Ishikawa (cell line): ENCODE measurements at regions not wholly inside any gene's neighbourhood (a gene's known extent, or its start where the extent isn't known, plus 50 kb on each side); places are given as distances from the start of the nearest gene placed in this dataset.

Experiments used
- CEBPB ChIP-seq: IDR thresholded peaks from 2 replicates; pipeline ENCODE4 v1.6.1; 2012
- CREB1 ChIP-seq: IDR thresholded peaks from 2 replicates; pipeline ENCODE4 v1.6.1; 2012; ENCODE audit warnings: low read depth
- EGR1 ChIP-seq: IDR thresholded peaks from 2 replicates; pipeline ENCODE4 v1.6.1; 2012
- EP300 ChIP-seq: IDR thresholded peaks from 2 replicates; pipeline ENCODE4 v1.6.1; 2012; ENCODE audit warnings: borderline replicate concordance
- FOXM1 ChIP-seq: IDR thresholded peaks from 2 replicates; pipeline ENCODE4 v1.6.1; 2012; ENCODE audit warnings: low read depth, borderline replicate concordance
- NFIC ChIP-seq: IDR thresholded peaks from 2 replicates; pipeline ENCODE4 v1.6.1; 2012
- RAD21 ChIP-seq: IDR thresholded peaks from 2 replicates; pipeline ENCODE4 v1.6.1; 2012; ENCODE audit warnings: low read depth
- TAF1 ChIP-seq: IDR thresholded peaks from 2 replicates; pipeline ENCODE4 v1.6.1; 2012; ENCODE audit warnings: low read depth, mild to moderate bottlenecking
- TCF12 ChIP-seq: IDR thresholded peaks from 2 replicates; pipeline ENCODE4 v1.6.1; 2012; ENCODE audit warnings: low read depth
- TEAD4 ChIP-seq: IDR thresholded peaks from 2 replicates; pipeline ENCODE4 v1.6.1; 2012
- YY1 ChIP-seq: IDR thresholded peaks from 2 replicates; pipeline ENCODE4 v1.6.1; 2012; ENCODE audit warnings: low read depth
- ZBTB7A ChIP-seq: IDR thresholded peaks from 2 replicates; pipeline ENCODE4 v1.6.1; 2012; ENCODE audit warnings: low read depth
- TF ChIP-seq, protein P1 (sequence below): IDR thresholded peaks from 2 replicates; pipeline ENCODE4 v1.6.1; 2012; ENCODE audit warnings: low read depth, mild to moderate bottlenecking
- TF ChIP-seq, protein P2 (sequence below): IDR thresholded peaks from 2 replicates; pipeline ENCODE4 v1.6.1; 2012
- TF ChIP-seq, protein P3 (sequence below): IDR thresholded peaks from 2 replicates; pipeline ENCODE4 v1.6.1; 2012

DNA sequence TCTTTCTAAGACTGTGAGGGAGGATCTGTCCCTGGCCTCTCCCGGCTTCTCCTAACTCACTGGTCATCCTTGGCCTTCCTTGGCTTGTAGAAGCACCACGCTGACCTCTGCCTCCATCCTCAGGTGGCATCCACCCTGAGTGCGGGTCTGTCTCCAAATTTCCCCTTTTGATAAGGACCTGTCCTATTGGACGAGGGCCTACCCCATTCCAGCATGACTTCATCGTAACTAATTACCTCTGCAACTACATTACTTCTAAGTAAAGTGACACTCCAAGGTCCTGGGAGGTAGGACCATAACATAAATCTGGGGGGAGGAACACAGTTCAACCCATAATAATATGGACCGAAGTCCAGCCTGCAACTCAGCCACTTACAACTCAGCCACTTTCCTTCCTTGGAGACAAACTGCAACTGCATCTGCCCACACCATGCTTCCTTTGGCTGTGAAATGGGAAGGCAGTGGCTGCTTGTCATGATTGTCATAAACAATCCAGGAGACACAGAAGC lies 229.6 kb upstream of the DIO3 start:
- TF ChIP-seq, protein P1, sequence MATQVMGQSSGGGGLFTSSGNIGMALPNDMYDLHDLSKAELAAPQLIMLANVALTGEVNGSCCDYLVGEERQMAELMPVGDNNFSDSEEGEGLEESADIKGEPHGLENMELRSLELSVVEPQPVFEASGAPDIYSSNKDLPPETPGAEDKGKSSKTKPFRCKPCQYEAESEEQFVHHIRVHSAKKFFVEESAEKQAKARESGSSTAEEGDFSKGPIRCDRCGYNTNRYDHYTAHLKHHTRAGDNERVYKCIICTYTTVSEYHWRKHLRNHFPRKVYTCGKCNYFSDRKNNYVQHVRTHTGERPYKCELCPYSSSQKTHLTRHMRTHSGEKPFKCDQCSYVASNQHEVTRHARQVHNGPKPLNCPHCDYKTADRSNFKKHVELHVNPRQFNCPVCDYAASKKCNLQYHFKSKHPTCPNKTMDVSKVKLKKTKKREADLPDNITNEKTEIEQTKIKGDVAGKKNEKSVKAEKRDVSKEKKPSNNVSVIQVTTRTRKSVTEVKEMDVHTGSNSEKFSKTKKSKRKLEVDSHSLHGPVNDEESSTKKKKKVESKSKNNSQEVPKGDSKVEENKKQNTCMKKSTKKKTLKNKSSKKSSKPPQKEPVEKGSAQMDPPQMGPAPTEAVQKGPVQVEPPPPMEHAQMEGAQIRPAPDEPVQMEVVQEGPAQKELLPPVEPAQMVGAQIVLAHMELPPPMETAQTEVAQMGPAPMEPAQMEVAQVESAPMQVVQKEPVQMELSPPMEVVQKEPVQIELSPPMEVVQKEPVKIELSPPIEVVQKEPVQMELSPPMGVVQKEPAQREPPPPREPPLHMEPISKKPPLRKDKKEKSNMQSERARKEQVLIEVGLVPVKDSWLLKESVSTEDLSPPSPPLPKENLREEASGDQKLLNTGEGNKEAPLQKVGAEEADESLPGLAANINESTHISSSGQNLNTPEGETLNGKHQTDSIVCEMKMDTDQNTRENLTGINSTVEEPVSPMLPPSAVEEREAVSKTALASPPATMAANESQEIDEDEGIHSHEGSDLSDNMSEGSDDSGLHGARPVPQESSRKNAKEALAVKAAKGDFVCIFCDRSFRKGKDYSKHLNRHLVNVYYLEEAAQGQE = no peak
- TF ChIP-seq ZBTB7A (no peak), TEAD4 (no peak), YY1 (no peak), RAD21 (no peak), TCF12 (no peak), EP300 (no peak), CEBPB (no peak), EGR1 (no peak), NFIC (no peak)
- TF ChIP-seq, protein P2, sequence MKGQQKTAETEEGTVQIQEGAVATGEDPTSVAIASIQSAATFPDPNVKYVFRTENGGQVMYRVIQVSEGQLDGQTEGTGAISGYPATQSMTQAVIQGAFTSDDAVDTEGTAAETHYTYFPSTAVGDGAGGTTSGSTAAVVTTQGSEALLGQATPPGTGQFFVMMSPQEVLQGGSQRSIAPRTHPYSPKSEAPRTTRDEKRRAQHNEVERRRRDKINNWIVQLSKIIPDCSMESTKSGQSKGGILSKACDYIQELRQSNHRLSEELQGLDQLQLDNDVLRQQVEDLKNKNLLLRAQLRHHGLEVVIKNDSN = no peak
- TF ChIP-seq, protein P3, sequence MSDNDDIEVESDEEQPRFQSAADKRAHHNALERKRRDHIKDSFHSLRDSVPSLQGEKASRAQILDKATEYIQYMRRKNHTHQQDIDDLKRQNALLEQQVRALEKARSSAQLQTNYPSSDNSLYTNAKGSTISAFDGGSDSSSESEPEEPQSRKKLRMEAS = no peak

DNA sequence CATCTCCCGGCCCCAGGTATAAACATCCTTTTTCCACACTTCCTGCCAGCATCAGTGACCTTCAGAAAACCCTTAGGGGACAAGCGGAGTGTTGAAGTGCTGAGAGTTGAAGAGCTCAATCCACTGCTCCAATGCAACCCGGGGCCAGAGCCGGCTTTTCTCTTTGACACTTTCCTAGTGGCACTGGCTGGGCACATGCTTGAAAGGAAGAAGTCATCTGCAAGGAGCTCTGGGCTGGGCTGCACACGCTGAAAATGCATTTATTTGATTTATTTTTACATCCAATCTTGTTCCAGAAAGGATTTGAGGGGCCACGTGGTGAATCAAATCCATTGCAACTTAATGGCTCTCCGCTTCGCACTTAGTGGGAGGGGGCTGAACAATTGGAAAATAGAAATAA lies 229.0 kb upstream of the DIO3 start:
- no peak for TF ChIP-seq CEBPB
- no peak for TF ChIP-seq RAD21
- no peak for TF ChIP-seq TEAD4

DNA sequence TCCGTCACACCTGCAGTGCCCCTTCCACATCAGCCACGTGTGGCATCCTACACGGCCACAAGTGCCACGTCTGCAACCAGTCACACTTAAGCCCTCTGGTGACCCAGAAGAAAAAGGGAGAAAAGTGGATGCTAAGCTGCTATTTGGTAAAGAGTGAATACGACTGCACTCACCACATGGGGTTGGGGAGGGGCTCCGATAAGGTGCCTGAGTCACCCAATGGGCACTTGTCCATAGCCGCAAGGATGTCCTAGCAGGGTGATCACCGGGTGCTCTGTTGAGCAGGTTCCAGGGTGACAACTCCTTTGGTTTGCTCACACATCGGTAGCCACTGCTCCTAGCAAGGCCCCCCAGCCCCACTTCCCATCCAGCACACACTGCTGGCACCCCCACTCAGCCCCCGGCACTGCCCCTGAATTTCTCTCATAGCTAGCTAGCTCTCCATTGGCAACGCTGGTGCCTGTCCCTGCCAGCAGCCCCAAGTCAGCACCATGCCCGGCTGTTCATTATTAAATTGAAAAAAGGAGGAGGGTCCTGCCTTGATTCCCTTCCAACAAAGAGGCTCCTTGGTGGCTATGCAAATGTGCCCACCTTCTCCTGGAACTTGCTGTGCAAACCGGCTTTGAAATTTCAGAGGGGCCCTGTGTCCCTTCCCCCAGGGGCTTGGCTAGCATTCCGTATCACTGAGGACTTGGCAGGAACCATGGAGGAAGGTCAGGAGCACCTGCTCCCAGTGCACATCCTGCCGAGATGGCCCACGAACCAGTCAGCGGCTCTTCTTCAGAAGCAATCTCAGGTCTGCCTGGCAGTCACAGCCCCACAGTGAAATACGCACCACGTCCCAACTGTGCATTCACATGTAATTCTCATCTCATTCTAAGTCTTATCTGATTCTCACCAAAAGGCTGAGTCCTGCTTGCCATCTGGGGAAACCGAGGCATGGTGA lies 227.7 kb upstream of the DIO3 start:
- TF ChIP-seq YY1 = no peak
- no peak for TF ChIP-seq TAF1
- TF ChIP-seq CREB1 = no peak
- TF ChIP-seq ZBTB7A = no peak
- TF ChIP-seq CEBPB = no peak
- no peak for TF ChIP-seq NFIC
- no peak for TF ChIP-seq FOXM1
- no peak for TF ChIP-seq TCF12
- TF ChIP-seq EGR1 = no peak
- TF ChIP-seq RAD21 = no peak
- TF ChIP-seq, protein P3 = no peak
- TF ChIP-seq, protein P1 = no peak
- TF ChIP-seq, protein P2 = no peak
- no peak for TF ChIP-seq TEAD4
- TF ChIP-seq EP300 = no peak

DNA sequence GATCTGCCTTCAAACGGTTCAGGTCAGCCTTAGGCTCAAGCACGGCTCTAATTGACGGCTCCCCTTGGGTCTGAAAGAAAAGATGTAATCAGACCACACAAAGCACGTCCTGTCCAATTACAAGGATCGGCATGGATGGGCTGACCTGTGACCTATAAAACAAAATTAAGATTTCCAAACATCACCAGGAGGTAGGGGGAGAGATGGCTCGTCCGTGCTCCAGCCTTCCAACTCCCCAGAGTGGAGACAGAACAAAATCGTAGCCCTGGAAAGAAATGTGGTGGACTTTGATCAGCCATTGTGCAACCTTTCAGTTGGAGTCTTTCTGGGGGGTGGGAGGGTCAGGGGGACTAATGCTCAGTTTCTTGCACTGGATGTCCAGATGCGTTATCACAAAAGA lies 226.6 kb upstream of the DIO3 start:
- TF ChIP-seq CEBPB = no peak

DNA sequence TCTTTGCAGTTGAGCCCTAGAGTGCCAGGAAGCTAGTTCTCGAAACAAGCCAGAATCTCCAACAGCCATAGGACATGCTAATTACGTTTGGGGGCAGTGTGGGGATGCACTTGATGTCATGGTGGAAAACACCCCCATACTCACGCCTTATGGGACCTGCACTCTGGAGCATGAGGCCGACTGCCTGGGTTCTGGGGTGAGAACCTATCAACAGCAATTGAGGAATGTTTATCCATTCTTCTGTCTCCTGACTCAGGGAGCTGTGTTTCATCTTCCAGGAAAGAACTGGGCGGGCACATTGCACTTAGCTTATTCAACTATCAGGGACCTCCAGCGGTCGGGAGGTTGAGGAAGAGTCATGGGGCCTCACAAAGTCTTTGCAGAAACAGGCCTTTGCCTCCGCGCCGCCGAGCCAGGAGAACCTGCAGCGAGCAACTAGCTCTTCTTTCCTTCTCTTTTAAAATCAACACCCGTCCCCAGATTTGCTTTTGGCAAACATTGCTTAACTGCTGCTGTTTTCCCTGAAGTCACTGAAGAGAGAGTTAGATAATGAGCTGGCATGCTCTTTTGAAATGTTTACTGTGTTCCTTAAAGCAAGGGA lies 226.1 kb upstream of the DIO3 start:
- TF ChIP-seq TAF1 (no peak), EGR1 (no peak), FOXM1 (no peak), RAD21 (no peak), TCF12 (no peak), CEBPB (no peak), YY1 (no peak), EP300 (no peak), ZBTB7A (no peak), CREB1 (no peak), TEAD4 (no peak), NFIC (no peak)
- TF ChIP-seq, protein P1 = no peak
- TF ChIP-seq, protein P2 = no peak
- TF ChIP-seq, protein P3 = no peak
